GM12891 (cell line): ENCODE measurements at regions not wholly inside any gene's neighbourhood (a gene's known extent, or its start where the extent isn't known, plus 50 kb on each side); places are given as distances from the start of the nearest gene placed in this dataset.

Experiments used
- DNase-seq: peaks from one replicate; pipeline ENCODE4 v3.0.0; 2011; ENCODE audit warnings: low spot score; ENCODE audit not compliant: insufficient read length
- FAIRE-seq: peaks from 2 replicates; lab custom pipeline; 2011; peaks lifted over from hg19 to GRCh38; lab: Jason Lieb, UNC
- PAX5 ChIP-seq: IDR thresholded peaks from 2 replicates; pipeline ENCODE4 v1.6.1; 2011; ENCODE audit warnings: low read length, moderate library complexity, mild to moderate bottlenecking; ENCODE audit not compliant: insufficient read depth, severe bottlenecking
- POLR2A ChIP-seq: IDR thresholded peaks from 2 replicates; pipeline ENCODE4 v1.6.1; 2011; ENCODE audit warnings: low read depth, low read length, control low read depth
- POLR2AphosphoS5 ChIP-seq: IDR thresholded peaks from 2 replicates; pipeline ENCODE4 v1.6.1; 2011; ENCODE audit warnings: low read depth, low read length, control low read depth
- POU2F2 ChIP-seq: IDR thresholded peaks from 2 replicates; pipeline ENCODE4 v1.6.1; 2011; ENCODE audit warnings: low read depth, mild to moderate bottlenecking, control low read depth, low read length, moderate library complexity
- SPI1 ChIP-seq: IDR thresholded peaks from 2 replicates; pipeline ENCODE4 v1.6.1; 2011; ENCODE audit warnings: low read depth, low read length, control low read depth
- TAF1 ChIP-seq: IDR thresholded peaks from 2 replicates; pipeline ENCODE4 v1.6.1; 2011; ENCODE audit warnings: low read depth, low read length, control low read depth

- no peak for FAIRE-seq
- no peak for DNase-seq
- no peak for TF ChIP-seq POLR2A
- no peak for TF ChIP-seq POLR2AphosphoS5
- no peak for TF ChIP-seq PAX5
- no peak for TF ChIP-seq SPI1
- TF ChIP-seq POU2F2, result no peak
Measured at GRCh38 chr5:12119657-12120056, 215.4 kb upstream of the CTNND2 start.

- TF ChIP-seq POLR2AphosphoS5 (no peak), POLR2A (no peak), SPI1 (no peak), POU2F2 (no peak), PAX5 (no peak), TAF1 (no peak)
- FAIRE-seq (no peak), DNase-seq (no peak)
Measured at GRCh38 chr5:12114075-12114474, 209.8 kb upstream of the CTNND2 start.

DNA sequence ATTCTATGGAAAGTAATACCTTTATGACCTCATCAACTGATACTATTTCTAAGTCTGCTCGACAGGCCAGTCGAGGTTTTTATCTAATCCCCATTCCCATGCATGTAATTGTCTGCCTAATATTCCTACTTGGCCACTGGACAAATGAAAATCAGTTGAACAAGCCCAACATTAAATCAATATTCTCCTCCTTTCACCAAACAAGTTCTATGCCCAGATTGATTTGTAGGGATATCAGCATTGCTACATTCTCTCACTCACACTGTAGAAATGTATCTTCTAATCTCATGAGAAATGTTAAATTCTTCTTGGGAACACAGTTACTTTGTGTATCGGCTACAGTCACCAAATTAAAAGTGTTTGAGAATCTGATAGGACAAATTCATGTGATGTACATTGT is 208.8 kb upstream of the CTNND2 start:
- TF ChIP-seq POLR2AphosphoS5 (no peak), SPI1 (no peak), TAF1 (no peak), POLR2A (no peak), PAX5 (no peak), POU2F2 (no peak)
- FAIRE-seq (no peak), DNase-seq (no peak)

DNA sequence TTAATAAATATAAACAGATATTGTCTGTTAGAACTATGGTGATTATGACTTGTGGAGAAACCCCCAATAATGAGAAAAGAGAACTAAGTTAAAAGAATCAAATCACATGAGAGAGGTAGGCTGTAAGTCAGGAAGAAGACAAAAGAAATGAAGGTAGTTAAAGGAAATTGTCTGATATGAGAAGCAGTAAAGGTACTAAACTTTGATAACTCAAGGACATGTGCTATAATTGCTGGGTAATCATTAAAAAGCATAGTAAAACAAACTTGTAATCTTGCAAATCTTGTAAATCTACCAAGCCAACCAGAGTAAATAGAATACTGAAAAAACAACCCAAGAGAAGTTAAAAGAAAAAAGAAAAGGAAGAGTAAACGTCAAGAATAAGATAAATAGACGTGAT is 207.0 kb upstream of the CTNND2 start:
- TF ChIP-seq POU2F2 (no peak), SPI1 (no peak), POLR2AphosphoS5 (no peak), TAF1 (no peak), PAX5 (no peak), POLR2A (no peak)
- FAIRE-seq (no peak), DNase-seq (no peak)

GRCh38 chr5:12110629-12111028 is 206.4 kb upstream of the CTNND2 start:
- DNase-seq, result no peak
- FAIRE-seq, result no peak
- TF ChIP-seq PAX5, result no peak
- no peak for TF ChIP-seq TAF1
- no peak for TF ChIP-seq POLR2AphosphoS5
- no peak for TF ChIP-seq SPI1
- TF ChIP-seq POU2F2, result no peak
- TF ChIP-seq POLR2A, result no peak

- TF ChIP-seq PAX5 (no peak), POU2F2 (no peak), POLR2A (no peak), POLR2AphosphoS5 (no peak), TAF1 (no peak), SPI1 (no peak)
- no peak for DNase-seq
- FAIRE-seq, result no peak
Measured at GRCh38 chr5:12109075-12109688, 204.9 kb upstream of the CTNND2 start.

DNA sequence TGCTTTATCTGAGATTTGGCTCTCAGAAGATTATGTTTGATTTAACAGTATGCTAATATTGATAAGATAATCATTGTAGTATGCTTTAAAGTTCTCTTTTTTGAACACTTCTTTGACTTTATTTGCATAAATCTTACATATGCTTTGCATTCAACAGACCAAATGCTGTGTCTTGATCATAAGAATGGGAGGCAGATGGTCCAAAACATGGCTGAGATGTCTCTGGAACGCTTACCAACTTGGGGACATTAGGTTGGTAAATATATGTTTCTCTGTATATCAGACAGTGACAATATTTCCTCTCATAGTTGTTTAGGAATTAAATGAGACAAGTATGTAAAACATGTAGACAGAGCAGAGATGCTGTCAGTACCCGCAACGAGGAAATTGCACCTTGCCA is 197.9 kb upstream of the CTNND2 start:
- FAIRE-seq, result no peak
- DNase-seq, result no peak
- TF ChIP-seq POU2F2 (no peak), SPI1 (no peak), POLR2AphosphoS5 (no peak), POLR2A (no peak), PAX5 (no peak), TAF1 (no peak)

DNA sequence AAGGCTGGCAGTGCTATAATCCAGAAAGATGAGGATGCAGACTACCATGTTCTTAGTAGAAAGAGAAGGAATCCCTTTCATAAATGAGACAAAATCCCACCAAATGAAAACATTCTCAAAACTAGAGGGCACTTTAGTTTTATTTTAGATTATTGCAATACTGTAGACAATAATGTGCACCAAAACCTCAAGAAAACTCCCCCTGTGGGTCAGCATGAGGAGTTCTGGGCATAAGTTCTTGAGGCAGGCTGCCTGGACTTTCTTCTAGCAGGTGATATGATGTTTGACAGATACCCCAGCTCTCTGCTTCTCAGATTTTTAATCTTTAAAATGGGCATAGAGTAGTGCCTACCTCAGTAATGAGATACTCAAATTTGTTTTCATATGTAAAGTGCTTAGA is 196.3 kb upstream of the CTNND2 start:
- TF ChIP-seq POLR2AphosphoS5, result no peak
- no peak for TF ChIP-seq SPI1
- TF ChIP-seq PAX5, result no peak
- TF ChIP-seq POLR2A, result no peak
- TF ChIP-seq TAF1, result no peak
- no peak for TF ChIP-seq POU2F2
- FAIRE-seq, result no peak
- no peak for DNase-seq

DNA sequence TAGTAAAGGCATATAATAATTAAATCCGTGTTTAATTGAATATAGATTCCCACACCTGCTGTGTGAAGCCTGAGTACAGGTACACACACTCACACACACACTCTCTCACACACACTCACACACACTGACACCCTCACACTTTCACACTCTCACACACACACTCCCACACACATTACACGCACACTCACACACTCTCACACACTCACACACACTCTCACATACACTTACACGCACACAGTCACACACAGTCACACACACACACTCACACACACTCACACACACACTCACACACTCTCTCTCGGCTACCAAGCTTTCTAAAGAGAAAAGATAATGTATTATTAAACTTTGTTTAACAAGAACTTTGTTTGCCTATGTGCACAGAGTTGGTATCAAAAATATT is 195.1 kb upstream of the CTNND2 start:
- TF ChIP-seq POLR2A, result no peak
- no peak for TF ChIP-seq TAF1
- TF ChIP-seq SPI1, result no peak
- TF ChIP-seq POLR2AphosphoS5, result no peak
- no peak for TF ChIP-seq POU2F2
- TF ChIP-seq PAX5, result no peak
- no peak for DNase-seq

GRCh38 chr5:12095808-12096281 is 191.6 kb upstream of the CTNND2 start:
- FAIRE-seq, result no peak
- TF ChIP-seq PAX5 (no peak), POU2F2 (no peak), POLR2A (no peak), POLR2AphosphoS5 (no peak), TAF1 (no peak), SPI1 (no peak)
- DNase-seq, result no peak

More for the DNA sequence above, 195.1 kb upstream of the CTNND2 start:
- no peak for FAIRE-seq
